LNCAP (cell line): ENCODE measurements at regions not wholly inside any gene's neighbourhood (a gene's known extent, or its start where the extent isn't known, plus 50 kb on each side); places are given as distances from the start of the nearest gene placed in this dataset.

Source experiments
- TF ChIP-seq, protein P1 (sequence below): fragments of 450-650 bp; IDR thresholded peaks from 2 replicates; pipeline ENCODE4 v1.5.1; 2017; ENCODE audit warnings: mild to moderate bottlenecking

DNA sequence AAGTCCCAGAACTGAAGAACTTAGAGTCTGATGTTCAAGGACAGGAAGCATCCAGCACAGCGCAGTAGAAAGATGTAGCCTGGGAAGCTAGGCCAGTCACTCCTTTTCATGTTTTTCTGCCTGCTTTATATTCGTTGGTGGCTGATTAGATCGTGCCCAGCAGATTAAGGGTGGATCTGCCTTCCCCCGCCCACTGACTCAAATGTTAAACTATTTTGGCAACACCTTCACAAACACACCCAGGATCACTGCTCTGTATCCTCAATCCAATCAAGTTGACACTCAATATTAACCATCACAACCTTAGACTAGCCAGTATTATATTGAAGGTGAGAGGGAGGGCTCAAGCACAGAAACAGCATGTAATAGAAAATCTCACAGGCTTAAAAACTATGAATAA is 222.9 kb downstream of the C12orf50 start:
- TF ChIP-seq, protein P1, sequence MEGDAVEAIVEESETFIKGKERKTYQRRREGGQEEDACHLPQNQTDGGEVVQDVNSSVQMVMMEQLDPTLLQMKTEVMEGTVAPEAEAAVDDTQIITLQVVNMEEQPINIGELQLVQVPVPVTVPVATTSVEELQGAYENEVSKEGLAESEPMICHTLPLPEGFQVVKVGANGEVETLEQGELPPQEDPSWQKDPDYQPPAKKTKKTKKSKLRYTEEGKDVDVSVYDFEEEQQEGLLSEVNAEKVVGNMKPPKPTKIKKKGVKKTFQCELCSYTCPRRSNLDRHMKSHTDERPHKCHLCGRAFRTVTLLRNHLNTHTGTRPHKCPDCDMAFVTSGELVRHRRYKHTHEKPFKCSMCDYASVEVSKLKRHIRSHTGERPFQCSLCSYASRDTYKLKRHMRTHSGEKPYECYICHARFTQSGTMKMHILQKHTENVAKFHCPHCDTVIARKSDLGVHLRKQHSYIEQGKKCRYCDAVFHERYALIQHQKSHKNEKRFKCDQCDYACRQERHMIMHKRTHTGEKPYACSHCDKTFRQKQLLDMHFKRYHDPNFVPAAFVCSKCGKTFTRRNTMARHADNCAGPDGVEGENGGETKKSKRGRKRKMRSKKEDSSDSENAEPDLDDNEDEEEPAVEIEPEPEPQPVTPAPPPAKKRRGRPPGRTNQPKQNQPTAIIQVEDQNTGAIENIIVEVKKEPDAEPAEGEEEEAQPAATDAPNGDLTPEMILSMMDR, result no peak

DNA sequence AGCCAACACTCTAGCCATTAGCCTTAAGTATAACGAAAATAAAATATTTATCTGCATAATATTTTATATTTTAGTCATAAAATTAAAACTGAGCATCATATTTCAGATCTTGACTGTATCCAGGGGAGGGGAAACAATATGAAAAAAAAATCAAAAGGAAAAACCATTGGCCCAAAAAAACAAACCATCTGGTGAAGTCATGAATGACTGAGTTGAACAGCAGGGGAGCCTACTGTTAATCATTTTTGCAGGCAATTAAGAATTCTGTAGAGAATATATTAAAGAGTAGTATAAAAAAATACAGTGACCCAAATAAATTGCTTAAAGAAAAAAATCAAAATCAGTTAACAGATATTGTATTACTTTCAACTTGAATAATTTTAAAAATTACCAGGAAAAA is 224.8 kb downstream of the C12orf50 start:
- TF ChIP-seq, protein P1, result no peak

DNA sequence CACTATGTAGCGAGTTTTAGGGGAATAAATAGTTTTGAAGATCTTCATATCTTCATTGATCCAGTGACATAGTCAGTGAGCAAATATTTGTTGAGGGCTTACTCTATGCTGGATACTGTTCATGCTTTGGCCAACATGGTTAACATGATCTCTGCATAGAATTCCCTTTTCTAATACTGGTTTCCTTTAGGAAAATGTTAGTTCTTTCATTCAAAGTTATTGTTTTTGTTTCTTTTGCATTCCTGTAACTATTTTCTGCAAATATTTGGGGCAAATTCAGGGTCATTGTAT is 226.5 kb downstream of the C12orf50 start:
- TF ChIP-seq, protein P1, result no peak

DNA sequence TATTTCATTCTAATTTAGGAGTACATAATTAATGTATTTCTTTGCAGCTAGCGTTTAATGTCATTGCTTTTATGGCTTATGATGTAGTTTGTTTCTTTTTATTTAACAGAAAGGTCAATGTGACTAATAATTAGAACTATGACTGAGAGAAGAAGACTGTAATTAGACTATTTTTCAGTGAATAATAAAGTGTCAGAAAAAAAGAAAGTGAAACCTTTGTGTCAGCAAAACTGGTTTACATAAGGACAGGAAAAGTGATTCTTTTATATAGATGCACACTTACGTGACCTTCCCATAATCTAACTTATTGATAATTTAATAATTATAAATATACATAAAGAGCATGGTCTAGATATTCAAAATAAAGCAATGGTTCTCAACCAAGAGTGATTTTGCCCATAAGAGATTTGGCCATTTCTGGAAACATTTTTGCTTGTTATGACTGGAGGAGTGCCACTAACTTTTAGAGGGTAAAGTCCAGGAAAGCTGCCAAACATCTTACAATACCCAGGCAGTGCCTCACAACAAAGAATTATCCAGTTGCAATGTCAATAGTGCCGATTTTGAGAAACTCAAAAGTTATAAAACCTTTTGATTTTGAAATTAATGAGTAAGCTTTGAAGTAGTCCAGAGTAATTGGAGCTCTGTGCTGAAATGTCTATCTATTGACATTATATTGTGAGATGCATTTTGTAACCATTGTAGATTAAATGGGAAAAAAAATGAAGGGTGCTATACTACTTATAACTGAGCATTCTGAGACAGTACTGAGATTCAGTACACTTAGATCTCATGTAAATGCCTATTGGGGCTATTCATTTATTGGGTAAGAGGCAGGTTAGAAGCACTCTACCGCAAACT is 227.1 kb downstream of the C12orf50 start:
- TF ChIP-seq, protein P1, result no peak

DNA sequence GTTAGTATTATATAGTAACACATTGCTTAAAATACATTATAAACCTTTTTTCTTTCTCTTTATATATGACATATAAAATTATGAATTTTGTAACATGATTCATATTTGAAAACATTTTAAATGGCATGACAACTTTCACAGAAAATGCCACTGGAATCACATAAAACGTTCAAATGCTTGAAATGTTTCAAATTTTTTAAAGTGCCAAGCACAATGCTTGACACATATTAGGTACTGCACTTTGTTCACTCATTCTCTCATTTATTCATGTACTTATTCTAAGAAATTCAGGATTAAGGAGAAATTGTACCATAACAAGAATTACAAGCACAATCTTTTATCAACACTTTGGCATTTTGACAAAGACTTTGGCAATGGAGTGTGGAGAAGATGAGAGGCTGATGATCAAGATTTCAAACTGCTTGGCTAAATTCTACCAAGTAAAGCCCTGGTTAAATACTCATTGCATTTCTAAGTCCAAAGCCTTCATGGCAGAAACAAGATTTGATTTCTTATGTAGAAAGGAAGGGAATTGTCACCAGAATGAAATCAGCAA is 232.2 kb downstream of the C12orf50 start:
- TF ChIP-seq, protein P1, result no peak

DNA sequence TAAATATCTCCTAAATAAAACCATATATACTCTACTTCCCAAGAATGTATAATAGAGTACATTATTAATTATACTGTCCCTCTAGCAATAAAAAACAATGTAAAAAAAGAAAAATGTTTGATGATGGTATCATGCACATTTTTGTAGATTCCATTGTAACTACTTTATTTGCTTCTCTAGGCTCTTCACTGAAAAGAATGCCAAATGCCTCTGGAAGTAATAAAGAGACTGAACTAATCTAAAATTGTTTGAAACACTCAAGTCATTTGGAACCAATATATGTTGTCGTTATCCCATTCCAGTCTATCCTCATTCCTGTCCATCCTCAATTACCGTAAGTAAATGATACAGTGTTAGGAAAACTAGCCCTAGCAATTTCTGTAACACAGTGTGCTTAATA is 233.6 kb downstream of the C12orf50 start:
- TF ChIP-seq, protein P1, result no peak

DNA sequence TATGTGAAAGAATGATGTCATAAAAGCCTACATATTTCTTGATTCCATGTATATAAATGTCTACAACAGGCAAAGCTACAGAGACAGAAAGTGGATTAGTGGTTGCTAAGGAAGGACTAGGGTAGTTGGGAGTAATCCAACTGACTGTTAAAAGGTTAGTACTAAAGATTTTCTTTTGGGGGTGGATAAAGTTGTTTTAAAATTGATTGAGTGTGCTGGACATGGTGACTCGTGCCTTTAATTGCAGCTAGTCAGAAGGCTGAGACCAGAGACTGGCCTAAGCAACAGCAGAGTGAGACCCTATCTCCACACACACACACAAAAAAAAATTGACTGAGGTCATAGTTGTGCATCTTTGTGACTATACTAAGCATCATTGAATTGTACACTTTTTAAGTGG is 234.3 kb downstream of the C12orf50 start:
- TF ChIP-seq, protein P1, result no peak
